ENCODE measurements at regions not wholly inside any gene's neighbourhood (a gene's known extent, or its start where the extent isn't known, plus 50 kb on each side); places are given as distances from the start of the nearest gene placed in this dataset.
"Not testable (repeated sequence)": the region's sequence is repeated elsewhere in the genome, so short reads cannot be mapped to it uniquely, and the experiment has no call there.

DNA sequence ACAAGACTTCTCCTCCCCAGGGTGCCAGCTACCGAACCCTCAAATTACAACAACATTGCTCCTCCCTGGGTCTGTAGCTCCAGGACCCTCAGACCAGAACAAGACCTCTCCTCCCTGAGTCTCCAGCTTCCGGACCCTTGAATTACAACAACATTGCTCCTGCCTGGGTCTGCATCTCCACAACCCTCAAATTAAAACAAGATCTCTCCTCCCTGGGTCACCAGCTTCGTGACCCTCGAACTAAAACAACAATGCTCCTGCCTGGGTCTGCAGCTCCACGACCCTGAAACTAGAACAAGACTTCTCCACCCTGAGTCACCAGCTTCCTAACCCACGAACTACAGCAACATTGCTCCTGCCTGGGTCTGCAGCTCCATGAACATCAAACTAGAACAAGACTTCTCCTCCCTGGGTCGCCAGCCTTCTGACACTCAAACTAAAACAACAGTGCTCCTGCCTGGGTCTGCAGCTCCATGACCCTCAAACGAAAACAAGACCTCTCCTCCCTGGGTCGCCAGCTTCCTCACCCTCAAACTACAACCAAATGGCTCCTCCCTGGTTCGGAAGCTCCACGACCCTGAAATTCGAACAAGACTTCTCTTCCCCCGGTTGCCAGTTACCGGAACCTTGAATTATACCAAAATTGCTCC, 324.5 kb downstream of the PREX1 start:
- 80 to 82% methylated on average over 10 to 14 of the region's 14 CpGs for WGBS, 2 experiments (ENCODE audit: insufficient coverage in 1 of 2, insufficient read length in 1 of 2)
- no peaks in the 10 kb centered on the region for H3K9me3 ChIP-seq (ENCODE audit: control insufficient read depth, low read length)
- TF ChIP-seq, protein P1, sequence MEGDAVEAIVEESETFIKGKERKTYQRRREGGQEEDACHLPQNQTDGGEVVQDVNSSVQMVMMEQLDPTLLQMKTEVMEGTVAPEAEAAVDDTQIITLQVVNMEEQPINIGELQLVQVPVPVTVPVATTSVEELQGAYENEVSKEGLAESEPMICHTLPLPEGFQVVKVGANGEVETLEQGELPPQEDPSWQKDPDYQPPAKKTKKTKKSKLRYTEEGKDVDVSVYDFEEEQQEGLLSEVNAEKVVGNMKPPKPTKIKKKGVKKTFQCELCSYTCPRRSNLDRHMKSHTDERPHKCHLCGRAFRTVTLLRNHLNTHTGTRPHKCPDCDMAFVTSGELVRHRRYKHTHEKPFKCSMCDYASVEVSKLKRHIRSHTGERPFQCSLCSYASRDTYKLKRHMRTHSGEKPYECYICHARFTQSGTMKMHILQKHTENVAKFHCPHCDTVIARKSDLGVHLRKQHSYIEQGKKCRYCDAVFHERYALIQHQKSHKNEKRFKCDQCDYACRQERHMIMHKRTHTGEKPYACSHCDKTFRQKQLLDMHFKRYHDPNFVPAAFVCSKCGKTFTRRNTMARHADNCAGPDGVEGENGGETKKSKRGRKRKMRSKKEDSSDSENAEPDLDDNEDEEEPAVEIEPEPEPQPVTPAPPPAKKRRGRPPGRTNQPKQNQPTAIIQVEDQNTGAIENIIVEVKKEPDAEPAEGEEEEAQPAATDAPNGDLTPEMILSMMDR (conservative IDR thresholded peaks at IDR 0.05): no peak
- H3K4me1 ChIP-seq (ENCODE audit: control insufficient read depth, insufficient read depth, low read length): no peaks in the 10 kb centered on the region
- peaks cover 18% of the 10 kb centered on the region for H3K9me3 Mint-ChIP-seq
- H3K4me3 Mint-ChIP-seq: no peak overlapping the region
- H3K27ac Mint-ChIP-seq: no peak overlapping the region
- no peak overlapping the region for H3K27ac ChIP-seq (ENCODE audit: low read depth, low read length)
- no peak for DNase-seq
- no peaks in the 10 kb centered on the region for H3K27me3 ChIP-seq (ENCODE audit: control insufficient read depth, insufficient read depth, low read length, poor library complexity, severe bottlenecking)
- H3K4me3 ChIP-seq (ENCODE audit: low read length): no peak overlapping the region
- H3K4me1 Mint-ChIP-seq: no peaks in the 10 kb centered on the region
- H3K36me3 Mint-ChIP-seq (ENCODE audit: low read depth): no peaks in the 10 kb centered on the region
- H3K9ac ChIP-seq (ENCODE audit: extremely low read depth, low read length, poor library complexity, severe bottlenecking): no peak overlapping the region
- no peaks in the 10 kb centered on the region for H3K36me3 ChIP-seq (ENCODE audit: control insufficient read depth, insufficient read depth, low read length)
- peaks cover 24% of the 10 kb centered on the region for H3K27me3 Mint-ChIP-seq (ENCODE audit: insufficient read depth)

DNA sequence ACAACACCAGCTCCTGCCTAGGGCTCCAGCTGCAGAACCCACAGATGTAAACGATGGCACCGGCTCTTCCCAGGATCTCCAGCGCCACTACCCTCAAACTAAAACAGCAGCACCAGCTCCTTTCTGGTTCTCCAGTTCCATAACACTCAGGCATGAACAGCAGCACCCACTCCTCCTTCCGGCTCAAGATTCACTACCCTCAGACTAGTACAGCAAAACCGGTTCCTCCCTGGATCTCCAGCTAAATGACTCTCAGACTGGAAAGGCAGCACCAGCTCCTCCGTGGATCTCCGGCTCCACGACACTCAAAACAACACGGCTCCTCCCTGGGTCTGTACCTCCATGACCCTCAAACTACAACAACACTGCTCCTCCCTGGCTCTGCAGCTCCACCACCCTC, 325.0 kb downstream of the PREX1 start:
- Mint-ChIP-seq H3K27ac (no peak overlapping the region), H3K9me3 (peaks cover 18% of the 10 kb centered on the region), H3K27me3 (ENCODE audit: insufficient read depth) (peaks cover 22% of the 10 kb centered on the region), H3K4me1 (no peaks in the 10 kb centered on the region), H3K36me3 (ENCODE audit: low read depth) (no peaks in the 10 kb centered on the region), H3K4me3 (no peak overlapping the region)
- H3K4me1 ChIP-seq (ENCODE audit: control insufficient read depth, insufficient read depth, low read length): no peaks in the 10 kb centered on the region
- TF ChIP-seq, protein P1 (conservative IDR thresholded peaks at IDR 0.05): no peak
- DNase-seq: no peak
- no peak overlapping the region for H3K9ac ChIP-seq (ENCODE audit: extremely low read depth, low read length, poor library complexity, severe bottlenecking)
- H3K9me3 ChIP-seq (ENCODE audit: control insufficient read depth, low read length): no peaks in the 10 kb centered on the region
- H3K27ac ChIP-seq (ENCODE audit: low read depth, low read length): no peak overlapping the region
- no peak overlapping the region for H3K4me3 ChIP-seq (ENCODE audit: low read length)
- no peaks in the 10 kb centered on the region for H3K27me3 ChIP-seq (ENCODE audit: control insufficient read depth, insufficient read depth, low read length, poor library complexity, severe bottlenecking)
- H3K36me3 ChIP-seq (ENCODE audit: control insufficient read depth, insufficient read depth, low read length): no peaks in the 10 kb centered on the region
- WGBS, 2 experiments (ENCODE audit: insufficient coverage in 1 of 2, insufficient read length in 1 of 2): 80% methylated on average over 8 to 9 of the region's 9 CpGs

DNA sequence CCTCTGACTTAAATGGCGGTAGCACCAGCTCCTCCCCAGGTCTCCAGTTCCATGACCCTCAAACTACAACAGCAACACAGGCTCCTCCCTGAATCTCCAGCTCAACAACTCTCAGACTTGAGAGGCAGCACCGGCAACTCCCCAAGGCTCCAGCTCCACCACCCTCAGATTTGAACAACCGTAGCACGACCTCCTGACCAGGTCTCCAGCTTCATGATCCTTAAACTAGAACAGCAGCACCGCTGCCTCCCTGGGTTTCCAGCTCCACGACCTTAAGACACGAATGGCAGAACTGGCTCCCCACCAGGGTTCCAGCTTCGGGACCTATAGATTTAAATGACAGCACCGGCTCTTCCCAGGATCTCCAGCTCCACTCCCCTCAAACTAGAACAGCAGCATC, 325.8 kb downstream of the PREX1 start:
- H3K9ac ChIP-seq (ENCODE audit: extremely low read depth, low read length, poor library complexity, severe bottlenecking): no peak overlapping the region
- WGBS, 2 experiments (ENCODE audit: insufficient coverage in 1 of 2, insufficient read length in 1 of 2): 94 to 96% methylated on average over 6 to 9 of the region's 9 CpGs
- no peaks in the 10 kb centered on the region for H3K4me1 Mint-ChIP-seq
- H3K4me1 ChIP-seq (ENCODE audit: control insufficient read depth, insufficient read depth, low read length): no peaks in the 10 kb centered on the region
- no peak overlapping the region for H3K27ac ChIP-seq (ENCODE audit: low read depth, low read length)
- H3K9me3 ChIP-seq (ENCODE audit: control insufficient read depth, low read length): no peaks in the 10 kb centered on the region
- H3K27me3 ChIP-seq (ENCODE audit: control insufficient read depth, insufficient read depth, low read length, poor library complexity, severe bottlenecking): no peaks in the 10 kb centered on the region
- no peaks in the 10 kb centered on the region for H3K36me3 ChIP-seq (ENCODE audit: control insufficient read depth, insufficient read depth, low read length)
- no peaks in the 10 kb centered on the region for H3K36me3 Mint-ChIP-seq (ENCODE audit: low read depth)
- peaks cover 18% of the 10 kb centered on the region for H3K27me3 Mint-ChIP-seq (ENCODE audit: insufficient read depth)
- H3K27ac Mint-ChIP-seq: no peak overlapping the region
- no peak overlapping the region for H3K4me3 ChIP-seq (ENCODE audit: low read length)
- TF ChIP-seq, protein P1 (conservative IDR thresholded peaks at IDR 0.05): no peak
- DNase-seq: no peak
- H3K4me3 Mint-ChIP-seq: no peak overlapping the region
- H3K9me3 Mint-ChIP-seq: peaks cover 18% of the 10 kb centered on the region

DNA sequence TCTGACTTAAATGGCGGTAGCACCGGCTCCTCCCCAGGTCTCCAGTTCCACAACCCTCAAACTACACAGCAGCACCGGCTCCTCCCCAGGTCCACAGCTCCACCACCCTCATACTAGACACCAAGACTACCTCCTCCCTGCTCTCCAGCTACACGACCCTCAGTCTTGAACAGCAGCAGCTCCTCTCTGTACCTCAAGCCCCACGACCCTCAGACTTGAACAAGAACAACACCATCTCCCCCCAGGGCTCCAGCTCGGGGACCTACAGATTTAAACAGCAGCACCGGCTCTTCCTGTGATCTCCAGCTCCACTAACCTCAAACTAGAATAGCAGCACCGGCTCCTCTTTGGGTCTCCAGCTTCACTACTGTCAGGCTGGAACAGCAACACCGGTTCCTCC, 326.9 kb downstream of the PREX1 start:
- 75 to 93% methylated on average over 3 to 9 of the region's 9 CpGs for WGBS, 2 experiments (ENCODE audit: insufficient coverage in 1 of 2, insufficient read length in 1 of 2)
- not testable (repeated sequence) for H3K27ac ChIP-seq (ENCODE audit: low read depth, low read length); H3K36me3 ChIP-seq (ENCODE audit: control insufficient read depth, insufficient read depth, low read length); DNase-seq; H3K4me3 Mint-ChIP-seq; H3K36me3 Mint-ChIP-seq (ENCODE audit: low read depth); H3K9ac ChIP-seq (ENCODE audit: extremely low read depth, low read length, poor library complexity, severe bottlenecking); H3K4me3 ChIP-seq (ENCODE audit: low read length); H3K9me3 ChIP-seq (ENCODE audit: control insufficient read depth, low read length); H3K4me1 Mint-ChIP-seq; H3K27me3 ChIP-seq (ENCODE audit: control insufficient read depth, insufficient read depth, low read length, poor library complexity, severe bottlenecking); H3K27ac Mint-ChIP-seq; H3K4me1 ChIP-seq (ENCODE audit: control insufficient read depth, insufficient read depth, low read length)
- Mint-ChIP-seq H3K9me3 (peaks cover 11% of the 10 kb centered on the region), H3K27me3 (ENCODE audit: insufficient read depth) (peaks cover 13% of the 10 kb centered on the region)

DNA sequence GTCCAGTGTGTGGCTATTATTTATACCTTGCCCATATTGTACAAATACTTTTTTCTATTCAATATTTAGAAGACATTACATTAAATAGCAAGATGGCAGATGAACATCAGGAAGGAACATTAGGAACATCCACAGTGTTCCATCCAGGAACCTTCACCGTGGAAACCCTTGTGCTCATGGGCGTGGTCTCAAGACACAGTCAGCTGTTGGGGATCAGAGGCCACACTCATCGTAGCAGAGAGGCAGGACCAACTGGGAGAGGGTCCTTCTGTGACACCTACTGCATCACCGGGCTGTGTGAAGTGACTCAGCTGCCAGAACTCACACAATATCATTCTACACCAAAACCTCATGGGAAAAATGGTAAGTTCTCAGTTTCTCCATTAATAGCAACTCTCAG, 328.9 kb downstream of the PREX1 start:
- not testable (repeated sequence) for H3K36me3 ChIP-seq (ENCODE audit: control insufficient read depth, insufficient read depth, low read length); H3K27me3 Mint-ChIP-seq (ENCODE audit: insufficient read depth); H3K4me1 ChIP-seq (ENCODE audit: control insufficient read depth, insufficient read depth, low read length); H3K36me3 Mint-ChIP-seq (ENCODE audit: low read depth); H3K9ac ChIP-seq (ENCODE audit: extremely low read depth, low read length, poor library complexity, severe bottlenecking); H3K4me3 ChIP-seq (ENCODE audit: low read length); H3K9me3 ChIP-seq (ENCODE audit: control insufficient read depth, low read length); H3K4me1 Mint-ChIP-seq; H3K27me3 ChIP-seq (ENCODE audit: control insufficient read depth, insufficient read depth, low read length, poor library complexity, severe bottlenecking); H3K27ac Mint-ChIP-seq; H3K4me3 Mint-ChIP-seq; DNase-seq; H3K27ac ChIP-seq (ENCODE audit: low read depth, low read length); H3K9me3 Mint-ChIP-seq
- WGBS, 2 experiments (ENCODE audit: insufficient coverage in 1 of 2, insufficient read length in 1 of 2): 90 to 100% methylated on average over 1 to 4 of the region's 4 CpGs
